WTC11 (cell line): ENCODE measurements at regions not wholly inside any gene's neighbourhood (a gene's known extent, or its start where the extent isn't known, plus 50 kb on each side); places are given as distances from the start of the nearest gene placed in this dataset.

Source experiments
- ATAC-seq: fragments of 200-7000 bp; cut with Tn5 transposase; 2 replicates; pipeline ENCODE4 v1.10.0; 2021; ENCODE audit warnings: mild to moderate bottlenecking, moderate library complexity
- CTCF ChIA-PET: fragments of 300-600 bp; sonication (Branson Sonifier 250); formaldehyde crosslinking; loops from one replicate; lab custom pipeline; 2021; ENCODE audit warnings: antibody characterized with exemption; lab: Charles Lee
- POLR2A ChIA-PET: fragments of 350-600 bp; sonication (Branson Sonifier 250); formaldehyde crosslinking; loops from one replicate; lab custom pipeline; 2021; ENCODE audit warnings: antibody characterized with exemption; lab: Charles Lee
- DNase-seq: peaks from one replicate; pipeline ENCODE4 v3.0.0; 2021; ENCODE audit warnings: low spot score
- H3K27ac Mint-ChIP-seq: 2 replicates; pipeline ENCODE4 v1.8.0; 2021; ENCODE audit warnings: mixed read lengths
- H3K27me3 Mint-ChIP-seq: 2 replicates; pipeline ENCODE4 v1.8.0; 2021; ENCODE audit warnings: low read depth, mild to moderate bottlenecking, moderate library complexity, mixed read lengths
- H3K36me3 Mint-ChIP-seq: 2 replicates; pipeline ENCODE4 v1.8.0; 2021; ENCODE audit warnings: mixed read lengths
- H3K4me1 Mint-ChIP-seq: 2 replicates; pipeline ENCODE4 v1.8.0; 2022; ENCODE audit warnings: mixed read lengths
- H3K4me3 Mint-ChIP-seq: 2 replicates; pipeline ENCODE4 v1.8.0; 2021; ENCODE audit warnings: mild to moderate bottlenecking, moderate library complexity, mixed read lengths
- H3K9me3 Mint-ChIP-seq: 2 replicates; pipeline ENCODE4 v1.8.0; 2021; ENCODE audit warnings: mixed read lengths
- CREB1 ChIP-seq: sonication (generic); formaldehyde crosslinking; IDR thresholded peaks from 2 replicates; pipeline ENCODE4 v1.8.0; 2023; ENCODE audit warnings: mild to moderate bottlenecking, missing genetic modification reagents
- CREM ChIP-seq: sonication (generic); formaldehyde crosslinking; IDR thresholded peaks from 2 replicates; pipeline ENCODE4 v1.8.1; 2022; ENCODE audit warnings: mild to moderate bottlenecking, missing genetic modification reagents, moderate library complexity
- CTCF ChIP-seq: fragments of 200-600 bp; IDR thresholded peaks from 2 replicates; pipeline ENCODE4 v1.8.0; 2022; ENCODE audit warnings: antibody characterized with exemption
- E2F5 ChIP-seq: sonication (generic); formaldehyde crosslinking; IDR thresholded peaks from 2 replicates; pipeline ENCODE4 v1.8.1; 2022; ENCODE audit warnings: mild to moderate bottlenecking, moderate library complexity, missing genetic modification reagents
- ELF4 ChIP-seq: sonication (generic); formaldehyde crosslinking; IDR thresholded peaks from 2 replicates; pipeline ENCODE4 v1.8.1; 2022; ENCODE audit warnings: low read depth, mild to moderate bottlenecking, moderate library complexity, missing genetic modification reagents
- EMX1 ChIP-seq: fragments of 250-450 bp; sonication (Bioruptor Pico); IDR thresholded peaks from 2 replicates; pipeline ENCODE4 v1.8.0; 2021; ENCODE audit warnings: mild to moderate bottlenecking
- JAZF1 ChIP-seq: fragments of 250-450 bp; sonication (Bioruptor Pico); IDR thresholded peaks from 2 replicates; pipeline ENCODE4 v1.9.0; 2021; ENCODE audit warnings: moderate library complexity, mild to moderate bottlenecking, inconsistent platforms
- RELA ChIP-seq: sonication (generic); formaldehyde crosslinking; IDR thresholded peaks from 2 replicates; pipeline ENCODE4 v1.8.1; 2022; ENCODE audit warnings: missing genetic modification reagents, mild to moderate bottlenecking, borderline replicate concordance
- SMAD3 ChIP-seq: sonication (generic); formaldehyde crosslinking; IDR thresholded peaks from 2 replicates; pipeline ENCODE4 v1.8.0; 2022; ENCODE audit warnings: missing genetic modification reagents, mild to moderate bottlenecking, borderline replicate concordance
- TCF7 ChIP-seq: sonication (generic); formaldehyde crosslinking; IDR thresholded peaks from 2 replicates; pipeline ENCODE4 v1.8.0; 2022; ENCODE audit warnings: mild to moderate bottlenecking, low read depth, missing genetic modification reagents, moderate library complexity
- TEAD4 ChIP-seq: sonication (generic); formaldehyde crosslinking; IDR thresholded peaks from 2 replicates; pipeline ENCODE4 v1.8.0; 2022; ENCODE audit warnings: mild to moderate bottlenecking, missing genetic modification reagents
- USF2 ChIP-seq: sonication (generic); formaldehyde crosslinking; IDR thresholded peaks from 2 replicates; pipeline ENCODE4 v1.8.1; 2023; ENCODE audit warnings: mild to moderate bottlenecking, missing genetic modification reagents, moderate library complexity
- ZNF138 ChIP-seq: sonication (generic); formaldehyde crosslinking; conservative IDR thresholded peaks from 2 replicates; pipeline ENCODE4 v1.8.1; 2022; ENCODE audit warnings: mild to moderate bottlenecking, moderate library complexity, missing genetic modification reagents
- ZNF512 ChIP-seq: sonication (generic); formaldehyde crosslinking; IDR thresholded peaks from 2 replicates; pipeline ENCODE4 v1.8.1; 2022; ENCODE audit warnings: missing genetic modification reagents, borderline replicate concordance
- TF ChIP-seq, protein P1 (sequence below): fragments of 250-450 bp; sonication (Bioruptor Pico); IDR thresholded peaks from 2 replicates; pipeline ENCODE4 v1.9.0; 2021; ENCODE audit warnings: mild to moderate bottlenecking
- TF ChIP-seq, protein P2 (sequence below): sonication (generic); formaldehyde crosslinking; IDR thresholded peaks from 2 replicates; pipeline ENCODE4 v1.8.1; 2023; ENCODE audit warnings: mild to moderate bottlenecking, missing genetic modification reagents
- TF ChIP-seq, protein P3 (sequence below): sonication (generic); formaldehyde crosslinking; IDR thresholded peaks from 2 replicates; pipeline ENCODE4 v1.8.1; 2022; ENCODE audit warnings: mild to moderate bottlenecking, missing genetic modification reagents, moderate library complexity, borderline replicate concordance

- no peak overlapping the region for H3K4me3 Mint-ChIP-seq
- TF ChIP-seq EMX1 (CRISPR knock-in tag), result no peak
- TF ChIP-seq ZNF138, result no peak
- TF ChIP-seq SMAD3 (CRISPR knock-in tag), result no peak
- TF ChIP-seq, protein P1, sequence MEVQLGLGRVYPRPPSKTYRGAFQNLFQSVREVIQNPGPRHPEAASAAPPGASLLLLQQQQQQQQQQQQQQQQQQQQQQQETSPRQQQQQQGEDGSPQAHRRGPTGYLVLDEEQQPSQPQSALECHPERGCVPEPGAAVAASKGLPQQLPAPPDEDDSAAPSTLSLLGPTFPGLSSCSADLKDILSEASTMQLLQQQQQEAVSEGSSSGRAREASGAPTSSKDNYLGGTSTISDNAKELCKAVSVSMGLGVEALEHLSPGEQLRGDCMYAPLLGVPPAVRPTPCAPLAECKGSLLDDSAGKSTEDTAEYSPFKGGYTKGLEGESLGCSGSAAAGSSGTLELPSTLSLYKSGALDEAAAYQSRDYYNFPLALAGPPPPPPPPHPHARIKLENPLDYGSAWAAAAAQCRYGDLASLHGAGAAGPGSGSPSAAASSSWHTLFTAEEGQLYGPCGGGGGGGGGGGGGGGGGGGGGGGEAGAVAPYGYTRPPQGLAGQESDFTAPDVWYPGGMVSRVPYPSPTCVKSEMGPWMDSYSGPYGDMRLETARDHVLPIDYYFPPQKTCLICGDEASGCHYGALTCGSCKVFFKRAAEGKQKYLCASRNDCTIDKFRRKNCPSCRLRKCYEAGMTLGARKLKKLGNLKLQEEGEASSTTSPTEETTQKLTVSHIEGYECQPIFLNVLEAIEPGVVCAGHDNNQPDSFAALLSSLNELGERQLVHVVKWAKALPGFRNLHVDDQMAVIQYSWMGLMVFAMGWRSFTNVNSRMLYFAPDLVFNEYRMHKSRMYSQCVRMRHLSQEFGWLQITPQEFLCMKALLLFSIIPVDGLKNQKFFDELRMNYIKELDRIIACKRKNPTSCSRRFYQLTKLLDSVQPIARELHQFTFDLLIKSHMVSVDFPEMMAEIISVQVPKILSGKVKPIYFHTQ (CRISPR knock-in tag), result no peak
- TF ChIP-seq, all 79 proteins: peak for 0
- Mint-ChIP-seq H3K27me3 (peaks cover under 1% of the 10 kb centered on the region; the same call in 1 of the 2 replicates), H3K9me3 (no peaks in the 10 kb centered on the region), H3K4me1 (peaks cover 41% of the 10 kb centered on the region), H3K36me3 (no peaks in the 10 kb centered on the region), H3K27ac (no peak overlapping the region)
- POLR2A ChIA-PET, result no interaction called here
- ATAC-seq (no peak), DNase-seq (no peak)
- CTCF ChIA-PET, result interaction anchor here (3.2 kb wide), 1 partner anchor 73 kb away, joined by 10 read pairs; no protein-coding TSS in a partner anchor
Observed at GRCh38 chr16:73883841-73884240, 412.8 kb upstream of the PSMD7 start.

- ATAC-seq, result no peak
- Mint-ChIP-seq H3K36me3 (no peaks in the 10 kb centered on the region), H3K4me1 (peaks cover 33% of the 10 kb centered on the region), H3K9me3 (no peaks in the 10 kb centered on the region), H3K4me3 (no peak overlapping the region), H3K27me3 (no peaks in the 10 kb centered on the region), H3K27ac (no peak overlapping the region)
- DNase-seq, result no peak
- TF ChIP-seq, protein P2, sequence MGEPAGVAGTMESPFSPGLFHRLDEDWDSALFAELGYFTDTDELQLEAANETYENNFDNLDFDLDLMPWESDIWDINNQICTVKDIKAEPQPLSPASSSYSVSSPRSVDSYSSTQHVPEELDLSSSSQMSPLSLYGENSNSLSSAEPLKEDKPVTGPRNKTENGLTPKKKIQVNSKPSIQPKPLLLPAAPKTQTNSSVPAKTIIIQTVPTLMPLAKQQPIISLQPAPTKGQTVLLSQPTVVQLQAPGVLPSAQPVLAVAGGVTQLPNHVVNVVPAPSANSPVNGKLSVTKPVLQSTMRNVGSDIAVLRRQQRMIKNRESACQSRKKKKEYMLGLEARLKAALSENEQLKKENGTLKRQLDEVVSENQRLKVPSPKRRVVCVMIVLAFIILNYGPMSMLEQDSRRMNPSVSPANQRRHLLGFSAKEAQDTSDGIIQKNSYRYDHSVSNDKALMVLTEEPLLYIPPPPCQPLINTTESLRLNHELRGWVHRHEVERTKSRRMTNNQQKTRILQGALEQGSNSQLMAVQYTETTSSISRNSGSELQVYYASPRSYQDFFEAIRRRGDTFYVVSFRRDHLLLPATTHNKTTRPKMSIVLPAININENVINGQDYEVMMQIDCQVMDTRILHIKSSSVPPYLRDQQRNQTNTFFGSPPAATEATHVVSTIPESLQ, result no peak
- TF ChIP-seq ZNF512 (CRISPR knock-in tag), result no peak
- no peak for TF ChIP-seq ELF4
- no peak for TF ChIP-seq JAZF1 (CRISPR knock-in tag)
- TF ChIP-seq E2F5, result no peak
- TF ChIP-seq CREB1, result no peak
- no peak for TF ChIP-seq RELA (CRISPR knock-in tag)
- TF ChIP-seq, protein P3, sequence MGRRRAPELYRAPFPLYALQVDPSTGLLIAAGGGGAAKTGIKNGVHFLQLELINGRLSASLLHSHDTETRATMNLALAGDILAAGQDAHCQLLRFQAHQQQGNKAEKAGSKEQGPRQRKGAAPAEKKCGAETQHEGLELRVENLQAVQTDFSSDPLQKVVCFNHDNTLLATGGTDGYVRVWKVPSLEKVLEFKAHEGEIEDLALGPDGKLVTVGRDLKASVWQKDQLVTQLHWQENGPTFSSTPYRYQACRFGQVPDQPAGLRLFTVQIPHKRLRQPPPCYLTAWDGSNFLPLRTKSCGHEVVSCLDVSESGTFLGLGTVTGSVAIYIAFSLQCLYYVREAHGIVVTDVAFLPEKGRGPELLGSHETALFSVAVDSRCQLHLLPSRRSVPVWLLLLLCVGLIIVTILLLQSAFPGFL (CRISPR knock-in tag), result no peak
- no peak for TF ChIP-seq ZNF138
- no peak for TF ChIP-seq CREM (CRISPR knock-in tag)
- TF ChIP-seq TEAD4 (CRISPR knock-in tag), result no peak
- no peak for TF ChIP-seq CTCF
- no peak for TF ChIP-seq TCF7 (CRISPR knock-in tag)
- no peak for TF ChIP-seq USF2 (CRISPR knock-in tag)
- POLR2A ChIA-PET, result no interaction called here
- CTCF ChIA-PET, result interaction anchor here (1.2 to 3.2 kb wide), 3 partner anchors 74 to 343 kb away, joined by 7 to 10 read pairs (median 10); no protein-coding TSS in a partner anchor
Observed at GRCh38 chr16:73883126-73883525, 413.5 kb upstream of the PSMD7 start.
